KMS-11 (cell line): ENCODE measurements at regions not wholly inside any gene's neighbourhood (a gene's known extent, or its start where the extent isn't known, plus 50 kb on each side); places are given as distances from the start of the nearest gene placed in this dataset.

Source experiments
- H2AFZ ChIP-seq: fragments of 200-600 bp; sonication (generic); 2 replicates; pipeline ENCODE4 v1.6.1; 2016; ENCODE audit warnings: antibody characterized with exemption, mixed run types, low read depth
- H3K27ac ChIP-seq: fragments of 200-600 bp; sonication (generic); 2 replicates; pipeline ENCODE4 v1.6.1; 2016; ENCODE audit warnings: mild to moderate bottlenecking, mixed run types
- H3K27me3 ChIP-seq: fragments of 200-600 bp; sonication (generic); 2 replicates; pipeline ENCODE4 v1.6.1; 2017; ENCODE audit warnings: mild to moderate bottlenecking, low read depth, mixed run types, moderate library complexity; ENCODE audit not compliant: insufficient read depth
- H3K36me3 ChIP-seq: fragments of 200-600 bp; sonication (generic); 2 replicates; pipeline ENCODE4 v1.6.1; 2017; ENCODE audit warnings: mild to moderate bottlenecking, mixed run types; ENCODE audit not compliant: insufficient read depth
- H3K4me1 ChIP-seq: fragments of 200-600 bp; sonication (generic); 2 replicates; pipeline ENCODE4 v1.6.1; 2016; ENCODE audit warnings: mild to moderate bottlenecking, low read depth, mixed run types; ENCODE audit not compliant: poor library complexity, severe bottlenecking
- H3K4me2 ChIP-seq: fragments of 200-600 bp; sonication (generic); 2 replicates; pipeline ENCODE4 v1.7.0; 2016; ENCODE audit warnings: mild to moderate bottlenecking, mixed run types
- H3K4me3 ChIP-seq: fragments of 200-600 bp; sonication (generic); IDR thresholded peaks from 2 replicates; pipeline ENCODE4 v1.6.1; 2017; ENCODE audit warnings: low read depth, low read length, mixed read lengths; ENCODE audit not compliant: insufficient read depth
- H3K79me2 ChIP-seq: fragments of 200-600 bp; sonication (generic); 2 replicates; pipeline ENCODE4 v1.6.1; 2016; ENCODE audit warnings: low read depth, mixed run types; ENCODE audit not compliant: insufficient read depth
- H3K9ac ChIP-seq: fragments of 200-600 bp; sonication (generic); 2 replicates; pipeline ENCODE4 v1.6.1; 2016; ENCODE audit warnings: mild to moderate bottlenecking, mixed run types
- H4K20me1 ChIP-seq: fragments of 200-600 bp; sonication (generic); 2 replicates; pipeline ENCODE4 v1.6.1; 2016; ENCODE audit warnings: mild to moderate bottlenecking, mixed run types; ENCODE audit not compliant: insufficient read depth
- CTCF ChIP-seq: fragments of 200-600 bp; sonication (generic); conservative IDR thresholded peaks from 2 replicates; pipeline ENCODE4 v1.6.1; 2017; ENCODE audit warnings: low read depth, mild to moderate bottlenecking, antibody characterized with exemption, low read length, moderate library complexity, mixed read lengths

DNA sequence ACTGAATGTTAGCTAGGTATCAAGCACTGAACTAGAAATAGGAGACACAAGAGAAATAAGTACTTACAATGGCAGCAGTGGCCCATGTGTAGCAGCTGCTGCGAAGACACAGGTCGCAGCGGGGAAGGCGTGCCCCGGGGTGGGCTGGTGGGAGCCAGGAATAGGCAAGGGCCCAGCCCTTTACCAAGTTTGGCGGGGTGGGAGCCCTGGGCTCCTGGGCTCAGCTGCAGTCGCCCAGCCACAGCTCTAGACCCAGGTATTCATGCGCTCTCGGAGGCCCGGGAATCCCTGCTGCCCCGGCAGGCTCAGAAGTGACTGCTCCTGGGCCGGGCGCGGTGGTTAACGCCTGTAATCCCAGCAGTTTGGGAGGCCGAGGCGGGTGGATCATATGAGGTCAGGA, 1287.3 kb downstream of the CNTNAP5 start:
- Histone ChIP-seq H3K27ac (no peak overlapping the region), H3K27me3 (no peaks in the 10 kb centered on the region), H3K4me3 (no peak overlapping the region), H3K9ac (no peak overlapping the region), H2AFZ (no peak overlapping the region), H3K4me1 (no peaks in the 10 kb centered on the region), H3K4me2 (no peak overlapping the region), H3K36me3 (no peaks in the 10 kb centered on the region), H3K79me2 (no peaks in the 10 kb centered on the region), H4K20me1 (no peaks in the 10 kb centered on the region)
- TF ChIP-seq CTCF, result no peak

DNA sequence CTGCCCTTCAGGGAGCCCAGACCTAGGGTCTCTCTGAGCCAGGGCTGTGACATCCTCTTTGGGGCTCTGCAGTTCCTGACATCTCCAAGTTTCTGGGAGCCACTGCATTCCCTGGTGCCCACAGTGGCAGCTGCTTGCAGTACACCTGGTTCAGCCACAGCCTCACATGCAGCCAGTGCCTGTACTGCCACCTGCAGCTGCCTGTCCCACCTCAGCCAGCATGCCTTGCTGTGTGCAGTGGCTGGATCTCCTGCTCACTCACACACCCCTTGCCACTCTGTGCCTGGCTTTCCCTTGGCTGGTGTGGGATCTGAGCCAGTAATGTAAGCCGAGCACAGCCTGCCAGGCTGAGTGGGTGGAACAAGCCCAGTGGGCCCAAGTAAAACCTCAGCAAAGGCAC, 1288.7 kb downstream of the CNTNAP5 start:
- Histone ChIP-seq H3K79me2 (no peaks in the 10 kb centered on the region), H3K27ac (no peak overlapping the region), H3K4me2 (no peak overlapping the region), H4K20me1 (no peaks in the 10 kb centered on the region), H3K9ac (no peak overlapping the region), H3K36me3 (no peaks in the 10 kb centered on the region), H2AFZ (no peak overlapping the region), H3K4me3 (no peak overlapping the region), H3K4me1 (no peaks in the 10 kb centered on the region), H3K27me3 (no peaks in the 10 kb centered on the region)
- TF ChIP-seq CTCF, result no peak

DNA sequence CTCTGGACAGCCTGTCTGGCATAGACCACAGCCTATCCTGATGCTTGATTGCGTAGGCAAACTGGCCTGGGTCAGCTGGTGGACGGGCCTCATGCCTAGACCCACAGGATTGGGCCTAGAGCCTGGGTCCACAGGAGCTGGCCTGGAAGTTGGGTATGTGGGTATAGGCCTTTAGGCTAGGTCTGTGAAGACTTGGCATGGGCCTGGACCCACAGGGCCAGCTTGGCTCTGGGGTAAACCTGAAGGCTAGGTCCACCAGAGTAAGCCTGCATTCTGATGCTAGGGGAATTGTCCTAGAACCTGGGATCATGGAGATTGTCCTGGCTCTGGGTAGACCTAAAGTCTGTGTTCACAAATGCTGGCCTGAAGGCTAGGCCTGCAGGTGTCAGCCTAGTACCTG, 1293.7 kb downstream of the CNTNAP5 start:
- Histone ChIP-seq H3K79me2 (no peaks in the 10 kb centered on the region), H3K36me3 (no peaks in the 10 kb centered on the region), H3K4me2 (no peak overlapping the region), H4K20me1 (no peaks in the 10 kb centered on the region), H3K4me3 (no peak overlapping the region), H3K27ac (no peak overlapping the region), H3K27me3 (no peaks in the 10 kb centered on the region), H3K4me1 (no peaks in the 10 kb centered on the region), H3K9ac (no peak overlapping the region), H2AFZ (no peak overlapping the region)
- no peak for TF ChIP-seq CTCF

DNA sequence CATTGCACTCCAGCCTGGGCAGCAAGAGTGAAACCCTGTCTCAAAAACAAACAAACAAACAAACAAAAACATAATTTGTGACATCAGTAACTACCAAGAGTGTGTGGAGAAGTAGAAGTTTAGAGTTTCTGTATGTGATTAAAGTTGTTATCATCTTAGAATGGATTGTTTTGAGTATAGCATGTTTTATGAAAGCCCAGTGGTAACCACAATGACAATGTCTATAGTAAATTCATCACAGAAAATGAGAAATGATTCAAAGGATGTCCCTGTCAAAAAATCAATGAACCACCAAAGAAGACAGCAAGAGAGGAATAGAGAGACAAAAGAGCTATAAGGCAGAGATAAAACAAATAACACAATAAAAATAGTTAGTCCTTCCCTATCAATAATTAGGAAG, 1299.2 kb downstream of the CNTNAP5 start:
- H3K27ac ChIP-seq, result no peak overlapping the region
- no peaks in the 10 kb centered on the region for H3K36me3 ChIP-seq
- no peak overlapping the region for H2AFZ ChIP-seq
- no peak overlapping the region for H3K4me3 ChIP-seq
- H3K27me3 ChIP-seq, result no peaks in the 10 kb centered on the region
- no peak overlapping the region for H3K9ac ChIP-seq
- no peaks in the 10 kb centered on the region for H4K20me1 ChIP-seq
- no peak overlapping the region for H3K4me2 ChIP-seq
- no peaks in the 10 kb centered on the region for H3K79me2 ChIP-seq
- TF ChIP-seq CTCF, result no peak
- peaks cover 16% of the 10 kb centered on the region for H3K4me1 ChIP-seq
